HG03442 (cell line): ENCODE measurements at regions not wholly inside any gene's neighbourhood (a gene's known extent, or its start where the extent isn't known, plus 50 kb on each side); places are given as distances from the start of the nearest gene placed in this dataset.
"Not testable (repeated sequence)": the region's sequence is repeated elsewhere in the genome, so short reads cannot be mapped to it uniquely, and the experiment has no call there.

Experiments
- ATAC-seq: cut with Tn5 transposase; IDR thresholded peaks from one replicate; pipeline ENCODE4 v1.9.1; 2021; ENCODE audit warnings: mild to moderate bottlenecking, moderate library complexity; ENCODE audit not compliant: unreplicated experiment

DNA sequence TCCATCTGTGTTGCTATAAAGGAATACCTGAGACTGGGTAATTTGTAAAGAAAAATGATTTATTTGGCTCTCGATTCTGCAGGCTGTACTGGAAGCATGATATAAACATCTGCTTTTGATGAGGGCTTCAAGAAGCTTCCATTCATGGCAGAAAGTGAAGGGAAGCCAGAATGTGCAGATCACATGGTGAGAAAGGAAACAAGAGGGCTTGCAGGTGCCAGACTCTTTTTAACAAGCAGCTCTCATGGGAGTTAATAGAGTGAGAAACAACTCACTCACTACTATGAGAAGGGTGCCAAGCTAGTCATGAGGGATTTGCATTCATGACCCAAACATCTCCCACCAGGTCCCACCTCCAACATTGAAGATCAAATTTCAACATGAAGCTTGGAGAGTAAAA lies 247.2 kb downstream of the ZIC4 start:
- ATAC-seq: no peak

DNA sequence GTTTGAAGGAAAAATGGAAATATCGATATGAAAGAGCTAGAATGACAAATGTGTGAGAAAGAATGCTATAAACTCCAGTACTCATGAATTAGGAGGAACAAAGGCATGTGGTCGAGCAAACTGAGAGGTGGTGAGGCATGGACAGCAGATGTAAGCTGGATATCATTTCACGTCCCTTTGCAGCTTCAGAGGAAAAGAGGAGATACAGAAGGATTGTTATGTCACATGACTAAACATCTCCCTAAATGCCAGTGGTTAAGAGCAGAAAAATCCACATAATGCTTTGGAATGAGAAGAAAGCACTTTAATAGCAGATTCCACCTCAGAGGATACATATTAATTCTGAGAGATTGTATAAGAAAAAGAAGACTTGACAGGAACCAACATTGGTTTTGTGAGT lies 248.7 kb downstream of the ZIC4 start:
- ATAC-seq: no peak

DNA sequence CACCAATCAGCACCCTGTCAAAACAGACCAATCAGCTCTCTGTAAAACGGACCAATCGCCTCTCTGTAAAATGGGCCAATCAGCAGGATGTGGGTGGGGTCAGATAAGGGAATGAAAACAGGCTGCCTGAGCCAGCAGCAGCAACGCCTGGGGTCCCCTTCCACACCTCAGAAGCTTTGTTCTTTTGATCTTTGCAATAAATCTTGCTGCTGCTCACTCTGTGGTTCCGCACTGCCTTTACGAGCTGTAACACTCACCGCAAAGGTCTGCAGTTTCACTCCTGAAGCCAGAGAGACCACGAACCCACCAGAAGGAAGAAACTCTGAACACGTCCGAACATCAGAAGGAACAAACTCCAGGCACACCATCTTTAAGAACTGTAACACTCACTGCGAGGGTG lies 251.4 kb downstream of the ZIC4 start:
- ATAC-seq: not testable (repeated sequence)

DNA sequence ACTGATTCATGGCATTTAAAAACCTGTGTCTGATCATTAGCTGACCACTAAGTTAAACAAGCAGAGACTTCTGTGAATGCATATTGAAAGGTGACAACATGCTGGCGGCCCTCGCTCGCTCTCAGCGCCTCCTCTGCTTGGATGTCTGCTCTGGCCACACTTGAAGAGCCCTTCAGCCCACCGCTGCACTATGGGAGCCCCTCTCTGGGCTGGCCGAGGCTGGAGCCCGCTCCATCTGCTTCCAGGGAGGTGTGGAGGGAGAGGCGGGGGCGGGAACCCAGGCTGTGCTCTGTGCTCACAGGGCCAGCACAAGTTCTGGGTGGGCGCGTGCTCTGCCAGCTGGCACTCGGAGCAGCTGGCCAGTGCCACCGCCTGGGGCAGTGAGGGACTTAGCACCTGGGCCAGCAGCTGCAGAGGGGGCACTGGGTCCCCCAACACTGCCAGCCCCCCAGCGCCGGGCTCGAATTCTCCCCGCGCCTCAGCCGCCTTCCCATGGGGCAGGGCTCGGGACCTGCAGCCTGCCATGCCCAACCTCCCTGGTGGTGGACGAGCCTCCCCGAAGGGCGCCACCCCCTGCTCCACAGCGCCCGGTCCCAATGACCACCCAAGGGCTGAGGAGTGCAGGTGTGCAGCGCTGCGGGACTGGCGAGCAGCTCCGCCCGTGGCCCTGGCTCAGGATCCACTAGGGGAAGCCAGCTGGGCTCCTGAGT lies 252.4 kb downstream of the ZIC4 start:
- ATAC-seq: no peak

DNA sequence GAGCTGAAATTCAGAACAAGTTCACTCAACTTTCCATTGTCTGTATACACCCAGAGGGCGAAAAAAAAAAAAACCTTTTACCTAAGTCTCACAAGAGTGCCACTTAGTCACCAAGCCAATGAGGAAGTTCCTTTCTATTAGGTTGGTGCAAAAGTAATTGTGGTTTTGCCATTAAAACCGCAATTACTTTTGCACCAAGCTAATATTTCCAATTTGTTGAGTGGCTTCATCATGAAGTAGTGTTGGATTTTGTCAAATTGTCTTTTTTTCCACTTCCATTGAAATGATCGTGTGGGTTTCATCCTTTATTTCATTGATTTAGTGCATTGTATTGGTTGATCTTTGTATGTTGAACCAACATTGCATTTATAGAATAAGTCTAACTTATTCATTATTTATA lies 253.9 kb downstream of the ZIC4 start:
- ATAC-seq: no peak

DNA sequence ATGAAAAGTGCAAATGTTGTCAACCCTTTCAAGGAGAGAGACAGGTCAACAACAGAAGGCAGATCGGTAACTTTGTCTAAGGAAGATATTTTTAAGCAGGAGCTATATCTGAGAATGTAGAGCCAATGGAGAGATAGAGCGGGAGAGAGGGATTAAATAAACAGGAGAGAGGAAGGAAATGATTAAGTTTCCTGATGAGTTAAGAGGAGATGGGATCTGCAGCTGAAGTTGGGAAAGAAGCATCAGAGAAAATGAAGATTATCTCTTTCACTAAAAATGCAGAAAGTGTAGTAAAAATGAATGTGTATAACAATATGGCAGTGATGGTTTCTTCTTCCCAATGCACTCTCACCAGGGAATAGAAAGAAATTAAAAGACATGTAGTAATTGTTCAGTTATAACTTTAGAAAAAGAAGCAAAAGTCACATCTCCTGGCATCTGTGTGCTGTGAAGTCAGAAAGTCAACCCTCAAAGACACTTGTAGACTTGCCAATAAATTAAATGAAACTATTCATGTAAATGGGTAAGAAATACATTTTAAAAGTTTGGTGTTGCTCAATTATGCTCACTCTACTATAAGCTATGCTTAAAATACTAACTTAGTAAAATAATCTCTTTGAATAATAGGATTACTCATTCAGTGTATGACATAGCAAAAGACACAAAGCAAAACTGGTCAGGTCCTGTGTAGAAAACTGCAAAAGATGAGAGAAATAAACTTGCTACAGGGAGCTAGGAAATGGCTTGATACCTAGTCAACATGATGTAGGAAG lies 264.6 kb downstream of the ZIC4 start:
- no peak for ATAC-seq

DNA sequence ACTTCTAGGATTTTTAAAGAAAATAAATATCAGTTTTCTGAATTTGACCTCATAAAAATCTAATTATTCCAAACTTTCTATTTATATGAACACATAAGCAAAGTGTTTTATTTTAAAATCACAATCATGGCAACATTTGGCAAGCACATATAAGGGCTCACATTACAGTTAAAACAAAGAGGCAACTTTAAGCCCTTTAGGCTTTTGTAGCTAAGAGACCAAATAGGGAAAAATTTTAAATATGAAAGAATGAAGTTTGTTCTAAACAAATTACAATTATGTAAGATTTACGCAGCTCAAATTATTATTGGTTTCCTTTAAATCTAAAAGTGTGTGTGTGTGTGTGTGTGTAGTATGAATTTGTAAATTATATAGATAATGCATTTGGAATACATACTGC lies 267.0 kb downstream of the ZIC4 start:
- ATAC-seq: no peak

DNA sequence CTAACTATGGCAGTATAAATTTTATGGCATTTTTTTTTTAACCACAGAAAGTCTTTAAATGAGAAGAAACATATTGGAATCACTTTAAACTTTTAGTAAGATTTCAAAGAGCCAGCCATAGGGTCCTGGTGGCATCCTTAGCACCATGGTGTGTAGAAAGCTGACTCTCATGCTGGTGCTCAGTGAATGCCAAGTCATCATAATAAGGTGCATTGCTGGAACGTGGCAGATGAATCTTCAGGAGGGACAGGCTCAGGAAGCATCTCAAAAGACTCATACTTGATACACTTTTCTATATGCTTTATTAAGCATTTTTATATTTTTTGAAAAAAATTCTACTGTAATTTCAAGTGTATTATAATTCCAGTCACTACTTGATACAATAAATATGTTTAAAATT lies 274.2 kb downstream of the ZIC4 start:
- no peak for ATAC-seq

DNA sequence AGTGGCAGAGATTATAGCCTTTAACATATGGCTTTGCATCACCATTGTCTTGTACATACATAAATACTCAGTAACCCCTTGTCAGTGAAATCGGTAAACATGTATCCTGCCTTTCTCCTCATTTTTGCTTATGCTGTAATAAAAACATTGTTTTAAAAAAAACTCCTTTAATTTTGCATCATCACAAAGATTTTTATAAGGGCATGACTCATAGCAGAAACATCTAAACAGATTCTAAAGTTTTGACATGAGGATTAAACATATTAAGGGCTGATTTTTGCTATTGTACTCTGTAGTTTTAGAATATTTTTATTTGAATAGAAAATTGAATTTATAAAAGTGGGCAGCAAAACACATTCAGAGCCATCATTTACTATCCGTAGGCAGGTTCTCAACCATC lies 275.9 kb downstream of the ZIC4 start:
- ATAC-seq: no peak

DNA sequence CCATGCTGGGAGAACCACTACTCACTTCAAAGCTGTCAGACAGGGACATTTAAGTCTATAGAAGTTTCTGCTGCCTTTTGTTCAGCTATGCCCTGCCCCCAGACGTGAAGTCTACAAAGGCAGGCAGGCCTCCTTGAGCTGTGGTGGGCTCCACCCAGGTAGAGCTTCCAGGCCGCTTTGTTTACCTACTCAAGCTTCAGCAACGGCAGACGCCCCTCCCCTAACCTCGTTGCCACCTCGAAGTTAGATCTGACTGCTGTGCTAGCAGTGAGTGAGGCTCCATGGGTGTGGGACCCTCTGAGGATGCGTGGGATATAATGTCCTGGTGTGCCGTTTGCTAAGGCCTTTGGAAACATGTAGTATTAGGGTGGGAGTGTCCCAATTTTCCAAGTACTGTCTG lies 276.7 kb downstream of the ZIC4 start:
- ATAC-seq: no peak

DNA sequence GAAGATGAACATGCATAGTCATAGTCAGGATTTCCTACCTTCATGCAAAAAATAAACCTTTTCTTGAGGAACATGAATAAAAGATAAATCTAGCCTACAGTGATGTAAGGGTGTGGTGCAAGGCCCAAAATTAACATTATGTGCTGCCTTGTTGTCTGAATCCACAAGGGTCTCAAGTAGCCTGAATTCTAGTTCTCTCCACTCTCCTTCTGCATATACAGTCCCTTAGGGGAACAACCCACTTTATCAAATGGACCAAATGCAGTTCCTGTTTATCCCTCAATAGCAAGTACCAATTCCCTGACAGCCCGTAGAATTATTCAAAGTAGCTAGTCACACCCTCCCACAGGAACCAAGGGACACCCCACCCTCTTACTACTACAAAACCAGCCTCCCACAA lies 284.0 kb downstream of the ZIC4 start:
- no peak for ATAC-seq

DNA sequence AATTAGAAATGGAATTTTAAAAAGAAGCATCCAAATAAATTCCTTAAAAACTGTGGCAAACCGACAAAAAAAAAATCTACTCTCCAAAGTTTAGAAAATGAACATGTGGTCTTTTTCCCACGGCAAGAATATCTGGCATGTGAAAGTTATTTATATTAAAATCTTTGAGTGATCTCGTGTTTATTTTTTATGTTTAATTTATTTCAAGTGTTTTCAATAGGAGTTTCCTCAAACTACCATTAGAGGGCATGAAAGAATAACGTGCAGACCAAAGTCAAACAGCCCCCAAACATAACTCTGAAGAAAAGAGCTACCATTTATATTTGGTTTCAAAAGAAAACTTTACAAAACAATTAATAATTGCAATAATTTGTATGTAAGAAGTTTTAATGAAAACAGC lies 286.4 kb downstream of the ZIC4 start:
- no peak for ATAC-seq

DNA sequence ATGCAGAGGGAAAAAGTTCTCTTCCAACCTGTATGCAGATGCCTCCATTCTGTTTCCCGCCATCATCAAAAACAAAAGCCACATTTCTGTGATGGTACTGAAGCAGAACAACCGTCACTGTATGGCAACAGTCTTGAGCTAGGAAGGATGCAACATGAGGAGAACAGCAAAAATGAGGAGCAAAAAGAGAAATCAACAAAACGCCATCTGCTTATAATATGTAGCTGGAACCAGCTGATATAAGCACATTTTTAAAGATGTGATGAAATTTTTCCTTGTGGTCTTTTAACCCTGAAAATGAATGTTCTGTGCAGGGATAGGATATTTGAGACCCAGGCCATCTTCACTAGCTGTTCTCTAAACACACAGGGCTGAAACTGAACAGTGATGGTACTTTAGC lies 287.0 kb downstream of the ZIC4 start:
- no peak for ATAC-seq

DNA sequence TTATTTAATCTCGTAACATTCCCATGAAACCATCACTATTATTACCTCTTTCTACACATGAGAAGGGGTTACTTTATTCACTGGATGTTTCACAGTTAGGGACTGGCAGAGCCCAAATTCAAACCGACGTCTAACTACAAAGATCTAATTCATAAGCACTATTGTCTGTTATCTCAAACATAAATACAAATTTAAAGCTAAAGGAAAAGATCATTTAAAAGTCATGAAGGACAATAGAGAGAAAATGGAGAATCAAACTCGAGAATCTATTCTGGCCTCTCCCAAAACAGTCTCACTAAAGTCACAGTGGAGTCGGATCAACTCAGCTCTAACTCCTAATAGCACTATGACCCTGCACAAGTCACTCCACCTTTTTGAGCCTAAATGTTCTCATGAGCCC lies 287.7 kb downstream of the ZIC4 start:
- ATAC-seq: no peak

DNA sequence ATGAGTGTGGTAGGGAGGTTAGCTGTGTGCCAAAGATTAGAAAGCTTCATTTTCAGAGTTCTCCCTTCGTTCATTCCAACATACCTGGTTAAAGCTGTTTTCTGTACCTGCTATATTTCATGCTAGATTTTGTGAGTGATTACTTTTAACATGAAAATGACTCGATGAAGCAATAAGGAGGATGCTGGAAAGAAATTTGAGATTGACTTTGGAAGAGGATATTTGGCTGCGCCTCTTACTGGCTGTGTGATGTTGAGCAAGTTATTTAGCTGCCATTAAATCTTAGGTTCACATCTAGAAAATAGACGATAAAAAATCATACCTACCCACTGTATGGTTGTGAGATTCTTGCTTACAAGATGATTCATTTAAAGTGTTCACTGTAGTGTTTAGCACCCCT lies 288.7 kb downstream of the ZIC4 start:
- ATAC-seq: no peak

DNA sequence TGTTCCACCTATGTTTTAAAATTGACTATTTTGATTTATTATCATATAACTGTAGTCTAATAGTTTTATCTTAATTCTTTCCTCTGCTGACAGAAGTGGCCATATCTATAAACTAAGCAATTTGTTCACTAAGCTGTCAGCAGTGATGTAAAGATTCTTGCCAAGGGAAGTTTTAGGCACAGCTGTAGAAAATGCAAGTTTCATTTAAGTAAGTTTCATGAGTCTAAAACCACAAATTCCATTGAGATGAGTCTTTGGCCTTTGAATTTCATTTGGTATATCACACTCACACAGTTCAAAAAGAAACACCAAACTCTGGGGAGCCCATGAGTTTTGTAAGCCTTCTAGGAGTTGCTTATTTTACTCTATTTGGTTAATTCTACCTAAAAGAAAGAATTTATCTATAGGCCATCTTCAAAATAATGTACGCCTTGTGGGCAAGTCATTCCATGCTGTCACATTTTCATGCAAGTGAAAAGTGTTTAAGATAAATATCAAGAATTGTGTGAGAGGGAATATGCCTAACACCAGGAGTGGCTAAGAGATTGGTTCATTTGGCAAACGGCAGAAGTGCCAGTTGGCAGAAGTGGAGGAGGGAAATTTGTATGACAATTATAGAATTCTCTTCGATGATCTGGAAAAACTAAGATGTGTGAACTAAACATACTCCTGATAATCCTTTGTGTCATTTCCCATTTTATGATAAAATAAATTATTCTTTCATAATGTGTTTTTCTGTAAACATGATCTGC lies 292.9 kb downstream of the ZIC4 start:
- ATAC-seq: no peak

DNA sequence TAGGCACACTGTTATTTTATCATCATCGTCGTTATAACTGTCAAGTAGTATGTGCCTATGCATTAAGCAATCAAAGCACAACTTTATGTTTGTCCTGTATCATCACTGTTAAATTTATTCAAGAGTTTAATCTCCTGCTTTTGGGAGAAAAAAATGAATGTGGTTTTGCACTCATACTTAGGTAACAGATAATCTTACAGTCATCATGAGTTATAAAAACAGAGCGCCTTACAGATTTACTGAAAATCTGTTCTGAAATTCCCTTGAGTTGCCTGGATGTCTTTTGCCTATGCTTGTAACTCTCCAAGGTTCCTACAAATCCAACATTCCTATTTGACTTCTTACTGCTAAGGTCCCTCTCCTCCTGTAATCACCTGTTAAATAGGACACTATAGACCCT lies 307.3 kb downstream of the ZIC4 start:
- ATAC-seq: no peak

DNA sequence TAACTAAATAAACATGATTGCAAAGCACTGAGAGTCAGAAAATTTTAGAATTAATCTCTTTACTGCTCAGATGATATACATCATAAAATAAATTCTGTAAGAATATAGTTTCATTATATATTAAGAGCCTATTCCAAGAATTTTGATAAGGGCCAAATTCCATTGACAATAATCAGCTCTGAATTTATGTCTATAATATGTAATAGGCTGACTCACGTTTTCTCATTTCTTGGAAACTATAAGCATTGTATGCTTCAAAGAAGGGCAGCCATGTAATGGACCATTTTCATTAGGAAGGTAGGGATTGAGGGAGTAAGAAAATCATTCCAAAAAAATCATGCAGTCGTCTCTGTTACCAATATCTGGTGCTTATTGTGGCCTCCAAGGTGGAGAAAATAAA lies 315.9 kb downstream of the ZIC4 start:
- no peak for ATAC-seq

DNA sequence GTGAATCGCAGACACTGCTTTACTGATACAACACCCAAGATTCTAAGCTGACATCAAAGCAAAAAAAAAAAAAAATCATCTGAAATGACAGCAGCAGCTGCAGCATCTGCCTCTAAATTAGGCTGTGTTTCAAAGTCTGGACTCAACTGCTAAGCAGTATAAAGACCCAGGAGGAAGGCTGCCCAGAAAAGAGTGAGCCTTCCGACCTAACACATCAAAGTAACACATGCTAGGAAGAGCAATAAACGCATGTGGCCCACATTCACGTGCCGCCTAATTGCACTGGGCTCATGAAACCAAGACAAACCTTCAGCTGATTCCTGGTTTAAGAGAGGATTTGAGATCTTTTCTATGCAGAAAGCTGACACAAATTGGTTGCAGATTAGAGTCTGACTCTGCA lies 317.1 kb downstream of the ZIC4 start:
- ATAC-seq: no peak

DNA sequence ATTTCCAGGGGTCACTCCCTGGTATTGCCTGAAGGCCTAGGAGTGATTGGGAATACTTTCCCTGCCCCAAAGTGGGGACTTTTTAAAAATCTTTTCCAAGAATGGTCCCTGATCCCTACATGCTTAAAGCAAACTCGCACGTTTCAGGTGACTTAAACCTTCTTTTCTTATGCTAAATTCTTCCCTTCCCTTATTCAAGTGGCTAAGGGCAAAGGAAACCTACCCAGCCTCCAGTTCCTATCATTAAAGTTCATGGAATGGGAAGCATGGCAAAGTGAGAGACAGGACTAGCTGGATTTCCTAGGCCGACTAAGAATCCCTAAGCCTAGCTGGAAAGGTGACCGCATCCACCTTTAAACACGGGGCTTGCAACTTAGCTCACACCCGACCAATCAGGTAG lies 346.8 kb downstream of the ZIC4 start:
- ATAC-seq: not testable (repeated sequence)

DNA sequence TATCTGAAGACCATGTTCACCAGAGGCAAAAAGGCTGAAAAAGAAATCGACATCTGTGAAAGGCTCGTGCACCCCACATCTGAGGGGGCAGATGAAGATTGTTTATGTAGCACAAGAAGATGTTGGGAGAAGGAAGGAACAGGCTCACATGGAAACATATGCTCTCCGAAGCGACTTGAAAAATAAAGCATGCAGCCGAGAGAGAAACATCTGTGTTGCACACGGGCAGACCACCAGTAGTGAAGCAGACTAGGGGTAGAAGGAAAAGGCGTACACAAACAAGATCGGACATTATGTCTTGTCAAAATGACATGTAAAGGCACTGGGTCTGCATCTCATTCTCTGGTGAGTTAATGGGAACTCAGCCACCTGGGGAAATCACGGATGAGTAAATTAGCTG lies 356.5 kb downstream of the ZIC4 start:
- no peak for ATAC-seq

DNA sequence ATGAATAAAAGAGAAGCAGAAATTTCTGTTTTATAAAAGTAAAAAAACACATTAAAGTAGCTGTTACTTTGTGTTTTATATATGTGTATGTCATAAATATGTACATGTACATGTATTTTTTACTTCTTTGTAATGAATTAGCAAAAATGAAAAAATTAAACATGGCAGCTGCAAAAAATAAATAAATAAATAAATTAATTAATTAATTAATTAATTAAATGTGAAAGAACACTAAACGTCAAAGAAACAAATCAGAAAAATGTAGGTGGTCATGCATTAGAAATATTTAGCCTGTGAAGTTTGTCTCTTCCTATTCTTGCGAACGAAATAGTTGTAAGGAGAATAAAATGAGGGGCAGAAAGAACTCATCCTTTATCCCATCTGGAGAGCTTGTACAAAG lies 357.0 kb downstream of the ZIC4 start:
- no peak for ATAC-seq
